Left kidney (tissue), 1 donor: ENCODE measurements at regions not wholly inside any gene's neighbourhood (a gene's known extent, or its start where the extent isn't known, plus 50 kb on each side); places are given as distances from the start of the nearest gene placed in this dataset.
"Not testable (repeated sequence)": the region's sequence is repeated elsewhere in the genome, so short reads cannot be mapped to it uniquely, and the experiment has no call there.

Experiments used
- DNase-seq: peaks from one replicate; pipeline ENCODE4 v3.0.0-alpha.2; 2013

- DNase-seq, result peak; percentile 53
Measured at GRCh38 chr5:102666164-102666946, 88.8 kb upstream of the PAM start.

- no peak for DNase-seq
Measured at GRCh38 chr5:102668220-102668932, 86.7 kb upstream of the PAM start.

GRCh38 chr5:102670224-102670836 is 84.8 kb upstream of the PAM start:
- no peak for DNase-seq

GRCh38 chr5:102671033-102671734 is 83.9 kb upstream of the PAM start:
- not testable (repeated sequence) for DNase-seq

GRCh38 chr5:102678267-102679058 is 76.6 kb upstream of the PAM start:
- DNase-seq, result no peak

GRCh38 chr5:102681403-102681983 is 73.6 kb upstream of the PAM start:
- peak; percentile 79 for DNase-seq

GRCh38 chr5:102682101-102682647 is 72.9 kb upstream of the PAM start:
- no peak for DNase-seq

- not testable (repeated sequence) for DNase-seq
Measured at GRCh38 chr5:102688076-102688475, 67.0 kb upstream of the PAM start.

GRCh38 chr5:102688581-102689342 is 66.3 kb upstream of the PAM start:
- not testable (repeated sequence) for DNase-seq

GRCh38 chr5:102690910-102691309 is 64.2 kb upstream of the PAM start:
- DNase-seq, result no peak

GRCh38 chr5:102691434-102691833 is 63.7 kb upstream of the PAM start:
- DNase-seq, result no peak

- DNase-seq, result no peak
Measured at GRCh38 chr5:102700120-102700831, 54.8 kb upstream of the PAM start.

- no peak for DNase-seq
Measured at GRCh38 chr5:102700916-102701315, 54.2 kb upstream of the PAM start.

GRCh38 chr5:102701748-102702147 is 53.4 kb upstream of the PAM start:
- DNase-seq, result no peak
